Thyroid gland (tissue), 4 donors: ENCODE measurements at regions not wholly inside any gene's neighbourhood (a gene's known extent, or its start where the extent isn't known, plus 50 kb on each side); places are given as distances from the start of the nearest gene placed in this dataset.

ENCODE experiments used
- DNase-seq, 2 donors: peaks; one replicate each; pipeline ENCODE4 v3.0.0-alpha.2; 2019
- H3K27ac ChIP-seq, 3 donors: fragments of 200-600 bp; sonication (generic); 1 replicate in 2 of 3; 2 replicates in 1 of 3; pipeline ENCODE4 v1.5.1; 2016 to 2019; ENCODE audit warnings: mild to moderate bottlenecking in 1 of 3, moderate library complexity in 1 of 3
- H3K27me3 ChIP-seq: fragments of 200-600 bp; sonication (generic); one replicate; pipeline ENCODE4 v1.5.1; 2019
- H3K36me3 ChIP-seq, 2 donors: fragments of 200-600 bp; sonication (generic); one replicate each; pipeline ENCODE4 v1.5.1; 2016 to 2019
- H3K4me1 ChIP-seq, 2 donors: fragments of 200-600 bp; sonication (generic); one replicate each; pipeline ENCODE4 v1.5.1; 2017 to 2019
- H3K4me3 ChIP-seq, 3 donors: fragments of 200-600 bp; sonication (generic); replicated peaks in 1 of 3; 1 replicate in 2 of 3; 2 replicates in 1 of 3; pipeline ENCODE4 v1.5.1; 2016; ENCODE audit warnings: mild to moderate bottlenecking in 1 of 3
- H3K9me3 ChIP-seq: fragments of 200-600 bp; sonication (generic); one replicate; pipeline ENCODE4 v1.5.1; 2017
- CTCF ChIP-seq, 6 experiments: fragments of 200-600 bp in 3 of 6; fragments of 450-650 bp in 3 of 6; sonication (generic) in 3 of 6; IDR thresholded peaks; one replicate each; pipeline ENCODE4 v1.5.1; 2016 to 2019; ENCODE audit warnings: antibody characterized with exemption in 6 of 6, mild to moderate bottlenecking in 2 of 6, inconsistent platforms in 1 of 6, moderate library complexity in 1 of 6
- POLR2A ChIP-seq, 2 donors: fragments of 450-650 bp; IDR thresholded peaks; one replicate each; pipeline ENCODE4 v1.6.1; 2017; ENCODE audit warnings: antibody characterized with exemption in 2 of 2, mild to moderate bottlenecking in 2 of 2, moderate library complexity in 1 of 2
- WGBS, 2 donors: methylation state at CpG; one replicate each; pipeline ENCODE4 v1.1.5; 2017; 5-methylcytosine and 5-hydroxymethylcytosine counted together
- intact Hi-C: fragments of 100-400 bp; cut with DNase I; formaldehyde crosslinking; loops from one replicate; pipeline ENCODE4 v1.15.1; 2023

DNA sequence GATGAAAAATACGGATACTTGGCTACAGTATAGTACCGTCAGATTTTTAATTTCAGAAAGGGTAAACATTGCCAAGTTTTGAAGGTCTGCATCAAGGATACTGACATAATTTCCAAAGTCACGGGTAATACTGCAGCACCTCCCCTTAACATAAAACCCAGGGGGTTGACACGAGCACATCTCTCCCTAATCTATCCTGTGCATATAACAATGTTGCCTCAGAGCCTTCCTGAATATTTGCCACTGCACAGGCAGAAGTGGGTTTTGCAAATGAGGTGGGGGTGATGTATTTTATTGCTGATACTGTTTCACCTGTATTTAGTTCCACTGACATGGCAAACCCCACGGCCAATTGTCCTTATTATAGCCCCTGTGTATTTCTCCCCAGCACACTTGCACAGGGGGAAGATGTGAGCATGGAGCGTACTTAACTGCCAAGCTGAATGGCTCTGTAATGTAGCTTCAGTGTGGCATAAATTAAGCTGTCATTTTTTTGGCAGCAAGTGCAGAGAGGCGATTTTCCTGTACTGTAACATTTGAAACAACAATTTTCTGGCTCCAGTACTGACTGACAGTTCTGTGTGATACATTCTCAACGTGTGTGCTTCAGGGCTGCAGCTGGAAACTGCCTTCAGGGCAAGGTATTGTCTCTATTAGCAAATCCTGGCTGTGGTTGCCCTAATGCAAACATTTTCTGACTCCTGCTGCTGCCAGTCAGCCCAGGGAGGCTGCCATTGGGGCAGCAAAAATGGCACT is 299.6 kb upstream of the SP4 start:
- Histone ChIP-seq H3K4me1 (no peaks in the 10 kb centered on the region), H3K4me3 (no peak overlapping the region), H3K27me3 (no peaks in the 10 kb centered on the region), H3K27ac (no peak overlapping the region), H3K36me3 (no peaks in the 10 kb centered on the region), H3K9me3 (no peaks in the 10 kb centered on the region)
- no peak for TF ChIP-seq CTCF (IDR thresholded peaks at IDR 0.05)
- no peak for TF ChIP-seq POLR2A (IDR thresholded peaks at IDR 0.05)
- intact Hi-C loops, result no loop called here
- DNase-seq, result no peak
- WGBS, 2 donors, result 46 to 58% methylated on average over 8 of the region's 8 CpGs

DNA sequence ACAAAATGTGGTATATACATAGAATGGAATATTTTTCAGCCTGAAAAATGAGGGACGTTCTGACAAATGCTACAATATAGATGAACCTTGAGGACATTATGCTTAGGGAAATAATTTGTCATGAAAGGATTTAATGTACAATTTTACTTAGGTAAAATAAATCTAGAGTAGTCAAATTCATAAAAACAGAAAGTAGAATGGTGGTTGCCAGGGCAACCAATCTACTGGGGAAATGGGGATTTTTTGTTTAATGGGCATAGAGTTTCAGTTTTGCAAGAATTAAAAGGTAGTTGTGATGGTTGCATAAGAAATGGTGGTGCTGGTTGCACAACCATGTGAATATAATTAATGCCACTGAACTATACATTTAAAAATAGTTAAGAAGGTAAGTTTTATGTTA is 296.0 kb upstream of the SP4 start:
- Histone ChIP-seq H3K4me1 (no peaks in the 10 kb centered on the region), H3K36me3 (no peaks in the 10 kb centered on the region)
- DNase-seq, result no peak

DNA sequence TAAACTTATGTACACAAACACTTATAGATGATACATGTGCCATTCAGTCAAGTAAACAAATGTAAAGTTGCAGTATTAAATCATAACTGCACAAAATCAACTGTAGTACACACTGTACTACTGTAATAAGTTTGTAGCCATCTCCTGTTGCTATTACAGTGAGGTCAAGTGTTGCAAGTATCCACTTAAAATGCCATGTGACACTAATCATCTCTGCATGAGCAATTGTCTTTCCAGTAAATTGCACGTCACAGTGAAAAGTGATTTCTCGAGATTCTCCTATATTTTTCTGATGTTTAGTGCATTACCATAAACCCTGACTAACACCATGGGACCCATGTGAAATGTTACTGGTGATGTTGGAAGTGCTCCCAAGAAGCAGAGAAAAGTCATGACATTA is 293.3 kb upstream of the SP4 start:
- intact Hi-C loops, result no loop called here
- WGBS, 2 donors, result 36 to 61% methylated on average over 2 of the region's 2 CpGs
- Histone ChIP-seq H3K4me1 (no peaks in the 10 kb centered on the region), H3K27me3 (no peaks in the 10 kb centered on the region), H3K4me3 (no peak overlapping the region), H3K27ac (no peak overlapping the region), H3K9me3 (no peaks in the 10 kb centered on the region), H3K36me3 (no peaks in the 10 kb centered on the region)
- no peak for TF ChIP-seq POLR2A (IDR thresholded peaks at IDR 0.05)
- no peak for TF ChIP-seq CTCF (IDR thresholded peaks at IDR 0.05)
- no peak for DNase-seq

More for the DNA sequence above, 296.0 kb upstream of the SP4 start:
- TF ChIP-seq POLR2A (IDR thresholded peaks at IDR 0.05) (no peak), CTCF (IDR thresholded peaks at IDR 0.05) (no peak)
- no peaks in the 10 kb centered on the region for H3K27me3 ChIP-seq
- intact Hi-C loops, result no loop called here
- 90 to 93% methylated on average over 1 of the region's 1 CpG for WGBS, 2 donors
- no peaks in the 10 kb centered on the region for H3K9me3 ChIP-seq
- no peak overlapping the region for H3K4me3 ChIP-seq
- no peak overlapping the region for H3K27ac ChIP-seq

- Histone ChIP-seq H3K9me3 (no peaks in the 10 kb centered on the region), H3K36me3 (no peaks in the 10 kb centered on the region), H3K27ac (no peak overlapping the region), H3K4me3 (no peak overlapping the region), H3K27me3 (no peaks in the 10 kb centered on the region), H3K4me1 (no peaks in the 10 kb centered on the region)
- DNase-seq, result no peak
- WGBS, 2 donors, result 88 to 90% methylated on average over 2 of the region's 2 CpGs
- no peak for TF ChIP-seq POLR2A (IDR thresholded peaks at IDR 0.05)
- TF ChIP-seq CTCF (IDR thresholded peaks at IDR 0.05), result no peak
- intact Hi-C loops, result no loop called here
These were observed 292.4 kb upstream of the SP4 start for GRCh38 chr7:21135437-21135836.

DNA sequence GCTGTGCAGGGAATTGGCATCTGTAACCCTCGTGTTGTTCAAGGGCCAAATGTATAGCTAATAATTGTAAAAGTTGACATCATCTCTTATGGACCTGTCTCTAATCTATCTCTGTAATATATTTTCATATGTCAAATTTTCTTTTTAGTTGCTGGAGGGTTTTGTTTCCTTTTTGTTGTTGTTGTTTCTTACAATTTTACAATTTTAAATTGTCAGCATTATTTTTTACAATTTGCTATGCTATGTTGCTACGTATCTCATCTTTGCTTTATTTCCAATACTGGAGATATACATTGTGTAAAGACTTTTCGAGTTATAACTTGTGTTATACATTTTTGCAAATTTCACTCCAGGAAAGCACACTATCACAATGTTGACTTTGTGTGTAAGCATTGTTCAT is 290.2 kb upstream of the SP4 start:
- intact Hi-C loops, result no loop called here
- H3K27ac ChIP-seq, result no peak overlapping the region
- WGBS, 2 donors, result 88 to 93% methylated on average over 3 of the region's 3 CpGs
- no peaks in the 10 kb centered on the region for H3K4me1 ChIP-seq
- DNase-seq, result no peak
- no peaks in the 10 kb centered on the region for H3K36me3 ChIP-seq
- H3K27me3 ChIP-seq, result no peaks in the 10 kb centered on the region
- H3K9me3 ChIP-seq, result no peaks in the 10 kb centered on the region
- no peak overlapping the region for H3K4me3 ChIP-seq
- TF ChIP-seq POLR2A (IDR thresholded peaks at IDR 0.05), result no peak
- TF ChIP-seq CTCF (IDR thresholded peaks at IDR 0.05), result no peak
